ENCODE measurements at regions not wholly inside any gene's neighbourhood (a gene's known extent, or its start where the extent isn't known, plus 50 kb on each side); places are given as distances from the start of the nearest gene placed in this dataset.

- DNase-seq: no peak
These were observed 287.1 kb upstream of the ZNF462 start for GRCh38 chr9:106575823-106576222.

- no peak for DNase-seq
These were observed 286.7 kb upstream of the ZNF462 start for GRCh38 chr9:106576232-106576760.

GRCh38 chr9:106577121-106577520 lies 285.8 kb upstream of the ZNF462 start:
- no peak for DNase-seq

- DNase-seq: no peak
These were observed 282.4 kb upstream of the ZNF462 start for GRCh38 chr9:106580546-106580945.

- no peak for DNase-seq
These were observed 281.0 kb upstream of the ZNF462 start for GRCh38 chr9:106581973-106582372.

- no peak for DNase-seq
These were observed 279.2 kb upstream of the ZNF462 start for GRCh38 chr9:106583751-106584150.

GRCh38 chr9:106587042-106587441 lies 275.9 kb upstream of the ZNF462 start:
- no peak for DNase-seq

GRCh38 chr9:106588626-106589025 lies 274.3 kb upstream of the ZNF462 start:
- DNase-seq: no peak

- DNase-seq: no peak
These were observed 272.0 kb upstream of the ZNF462 start for GRCh38 chr9:106590759-106591505.

- DNase-seq: no peak
These were observed 269.8 kb upstream of the ZNF462 start for GRCh38 chr9:106593201-106593600.

- DNase-seq: no peak
These were observed 266.0 kb upstream of the ZNF462 start for GRCh38 chr9:106596984-106597383.

GRCh38 chr9:106600955-106601560 lies 261.9 kb upstream of the ZNF462 start:
- no peak for DNase-seq

- DNase-seq: no peak
These were observed 260.6 kb upstream of the ZNF462 start for GRCh38 chr9:106602344-106602743.

GRCh38 chr9:106613250-106613737 lies 249.7 kb upstream of the ZNF462 start:
- no peak for DNase-seq

- no peak for DNase-seq
These were observed 247.7 kb upstream of the ZNF462 start for GRCh38 chr9:106615118-106615889.

GRCh38 chr9:106616026-106616425 lies 246.9 kb upstream of the ZNF462 start:
- DNase-seq: no peak

GRCh38 chr9:106616851-106617345 lies 246.1 kb upstream of the ZNF462 start:
- no peak for DNase-seq

GRCh38 chr9:106619211-106619610 lies 243.8 kb upstream of the ZNF462 start:
- no peak for DNase-seq

GRCh38 chr9:106620081-106620480 lies 242.9 kb upstream of the ZNF462 start:
- no peak for DNase-seq

- DNase-seq: no peak
These were observed 242.1 kb upstream of the ZNF462 start for GRCh38 chr9:106620866-106621265.

- no peak for DNase-seq
These were observed 241.4 kb upstream of the ZNF462 start for GRCh38 chr9:106621313-106622163.

GRCh38 chr9:106622164-106622487 lies 240.8 kb upstream of the ZNF462 start:
- DNase-seq: no peak

GRCh38 chr9:106623558-106623957 lies 239.4 kb upstream of the ZNF462 start:
- DNase-seq: no peak

Measured in MV-4-11 (cell line).